ENCODE measurements at regions not wholly inside any gene's neighbourhood (a gene's known extent, or its start where the extent isn't known, plus 50 kb on each side); places are given as distances from the start of the nearest gene placed in this dataset.

- no peak for TF ChIP-seq CTCF (IDR thresholded peaks at IDR 0.05; ENCODE audit: unreplicated experiment)
- CTCF ChIA-PET: interaction anchor here (0.5 to 0.6 kb wide), 2 partner anchors 259 to 1839 kb away, joined by 3 to 6 read pairs; no protein-coding TSS in a partner anchor
These were observed 88.3 kb upstream of the MED13L start for GRCh38 chr12:116365606-116366455.

GRCh38 chr12:116366456-116366776 lies 88.9 kb upstream of the MED13L start:
- ChIA-PET POLR2A (no interaction called here), CTCF (interaction anchor here (1.0 kb wide), 1 partner anchor 11 kb away, joined by 3 read pairs; no protein-coding TSS in a partner anchor)
- no peak for DNase-seq (ENCODE audit: unreplicated experiment)
- Mint-ChIP-seq H3K27ac (ENCODE audit: low read depth, unreplicated experiment) (no peak overlapping the region), H3K4me1 (ENCODE audit: insufficient read depth, unreplicated experiment) (no peaks in the 10 kb centered on the region), H3K4me3 (ENCODE audit: unreplicated experiment) (no peak overlapping the region), H3K9me3 (ENCODE audit: unreplicated experiment) (no peaks in the 10 kb centered on the region), H3K36me3 (ENCODE audit: insufficient read depth, unreplicated experiment) (no peaks in the 10 kb centered on the region), H3K27me3 (ENCODE audit: insufficient read depth, unreplicated experiment) (no peaks in the 10 kb centered on the region)
- intact Hi-C loops (cut with micrococcal nuclease): no loop called here
- no peak for TF ChIP-seq CTCF (IDR thresholded peaks at IDR 0.05; ENCODE audit: unreplicated experiment)
- no TSS peak for BruUV-seq (replicated peaks)

More at GRCh38 chr12:116365606-116366455, 88.3 kb upstream of the MED13L start:
- no peak overlapping the region for H3K27ac Mint-ChIP-seq (ENCODE audit: low read depth, unreplicated experiment)
- BruUV-seq (replicated peaks): no TSS peak
- POLR2A ChIA-PET: no interaction called here
- no peak for DNase-seq (ENCODE audit: unreplicated experiment)
- H3K4me3 Mint-ChIP-seq (ENCODE audit: unreplicated experiment): no peak overlapping the region
- H3K27me3 Mint-ChIP-seq (ENCODE audit: insufficient read depth, unreplicated experiment): no peaks in the 10 kb centered on the region
- H3K9me3 Mint-ChIP-seq (ENCODE audit: unreplicated experiment): no peaks in the 10 kb centered on the region
- H3K36me3 Mint-ChIP-seq (ENCODE audit: insufficient read depth, unreplicated experiment): no peaks in the 10 kb centered on the region
- intact Hi-C loops (cut with micrococcal nuclease): no loop called here
- H3K4me1 Mint-ChIP-seq (ENCODE audit: insufficient read depth, unreplicated experiment): no peaks in the 10 kb centered on the region

- CTCF ChIA-PET: interaction anchor here (1.0 kb wide), 1 partner anchor 10 kb away, joined by 3 read pairs; no protein-coding TSS in a partner anchor
- H3K27me3 Mint-ChIP-seq (ENCODE audit: insufficient read depth, unreplicated experiment): no peaks in the 10 kb centered on the region
- no peaks in the 10 kb centered on the region for H3K36me3 Mint-ChIP-seq (ENCODE audit: insufficient read depth, unreplicated experiment)
- POLR2A ChIA-PET: no interaction called here
- no peak overlapping the region for H3K4me3 Mint-ChIP-seq (ENCODE audit: unreplicated experiment)
- H3K9me3 Mint-ChIP-seq (ENCODE audit: unreplicated experiment): no peaks in the 10 kb centered on the region
- intact Hi-C loops (cut with micrococcal nuclease): no loop called here
- H3K4me1 Mint-ChIP-seq (ENCODE audit: insufficient read depth, unreplicated experiment): no peaks in the 10 kb centered on the region
- TF ChIP-seq CTCF (IDR thresholded peaks at IDR 0.05; ENCODE audit: unreplicated experiment): no peak
- no TSS peak for BruUV-seq (replicated peaks)
- DNase-seq (ENCODE audit: unreplicated experiment): no peak
- H3K27ac Mint-ChIP-seq (ENCODE audit: low read depth, unreplicated experiment): no peak overlapping the region
These were observed 89.3 kb upstream of the MED13L start for GRCh38 chr12:116366824-116367223.

- intact Hi-C loops (cut with micrococcal nuclease): no loop called here
- no peak for TF ChIP-seq CTCF (IDR thresholded peaks at IDR 0.05; ENCODE audit: unreplicated experiment)
- H3K27ac Mint-ChIP-seq (ENCODE audit: low read depth, unreplicated experiment): no peak overlapping the region
- H3K9me3 Mint-ChIP-seq (ENCODE audit: unreplicated experiment): no peaks in the 10 kb centered on the region
- DNase-seq (ENCODE audit: unreplicated experiment): no peak
- H3K36me3 Mint-ChIP-seq (ENCODE audit: insufficient read depth, unreplicated experiment): no peaks in the 10 kb centered on the region
- ChIA-PET POLR2A (no interaction called here), CTCF (interaction anchor here (0.6 to 1.4 kb wide), 2 partner anchors 63 to 232 kb away, joined by 3 to 4 read pairs; no protein-coding TSS in a partner anchor)
- H3K4me3 Mint-ChIP-seq (ENCODE audit: unreplicated experiment): no peak overlapping the region
- no TSS peak for BruUV-seq (replicated peaks)
- no peaks in the 10 kb centered on the region for H3K27me3 Mint-ChIP-seq (ENCODE audit: insufficient read depth, unreplicated experiment)
- H3K4me1 Mint-ChIP-seq (ENCODE audit: insufficient read depth, unreplicated experiment): no peaks in the 10 kb centered on the region
These were observed 91.0 kb upstream of the MED13L start for GRCh38 chr12:116368196-116369194.
